Neural progenitor cell (in vitro differentiated cells): ENCODE measurements at regions not wholly inside any gene's neighbourhood (a gene's known extent, or its start where the extent isn't known, plus 50 kb on each side); places are given as distances from the start of the nearest gene placed in this dataset.

ENCODE experiments used
- DNase-seq: peaks from one replicate; pipeline ENCODE4 v3.0.0-alpha.2; 2016; ENCODE audit warnings: low spot score
- H2AFZ ChIP-seq: fragments of 200-600 bp; sonication (generic); replicated peaks from 2 replicates; pipeline ENCODE4 v1.6.1; 2016; ENCODE audit warnings: antibody characterized with exemption
- H3F3A ChIP-seq: fragments of 200-600 bp; sonication (generic); 2 replicates; pipeline ENCODE4 v1.6.1; 2016; ENCODE audit warnings: antibody characterized with exemption, low read depth
- H3K27ac ChIP-seq: fragments of 200-600 bp; sonication (generic); 2 replicates; pipeline ENCODE4 v1.5.1; 2016; ENCODE audit warnings: mild to moderate bottlenecking
- H3K27me3 ChIP-seq: fragments of 200-600 bp; sonication (generic); 2 replicates; pipeline ENCODE4 v1.6.1; 2016; ENCODE audit warnings: mild to moderate bottlenecking, moderate library complexity
- H3K36me3 ChIP-seq: fragments of 200-600 bp; sonication (generic); 2 replicates; pipeline ENCODE4 v1.5.1; 2016
- H3K4me1 ChIP-seq: fragments of 200-600 bp; sonication (generic); 2 replicates; pipeline ENCODE4 v1.6.1; 2016; ENCODE audit warnings: mixed run types
- H3K4me2 ChIP-seq: fragments of 200-600 bp; sonication (generic); 2 replicates; pipeline ENCODE4 v1.6.1; 2016
- H3K4me3 ChIP-seq: fragments of 200-600 bp; sonication (generic); 2 replicates; pipeline ENCODE4 v1.5.1; 2016
- H3K79me2 ChIP-seq: fragments of 200-600 bp; sonication (generic); 2 replicates; pipeline ENCODE4 v1.6.1; 2016; ENCODE audit warnings: low read depth
- H3K9ac ChIP-seq: fragments of 200-600 bp; sonication (generic); 2 replicates; pipeline ENCODE4 v1.6.1; 2016
- H3K9me3 ChIP-seq: fragments of 200-600 bp; sonication (generic); 2 replicates; pipeline ENCODE4 v1.5.1; 2016; ENCODE audit warnings: low read depth
- H4K20me1 ChIP-seq: fragments of 200-600 bp; sonication (generic); 2 replicates; pipeline ENCODE4 v1.6.1; 2016; ENCODE audit warnings: low read depth
- H3K27ac Mint-ChIP-seq: 3 replicates; pipeline ENCODE4 v1.8.0; 2021; ENCODE audit warnings: mixed read lengths
- H3K27me3 Mint-ChIP-seq: 2 replicates; pipeline ENCODE4 v1.8.0; 2022; ENCODE audit warnings: low read depth, mild to moderate bottlenecking, inconsistent platforms, moderate library complexity, mixed read lengths; ENCODE audit not compliant: insufficient read depth
- H3K36me3 Mint-ChIP-seq: 3 replicates; pipeline ENCODE4 v1.8.0; 2021; ENCODE audit warnings: mixed read lengths
- H3K4me1 Mint-ChIP-seq: 3 replicates; pipeline ENCODE4 v1.8.0; 2021; ENCODE audit warnings: mixed read lengths
- H3K4me3 Mint-ChIP-seq: 3 replicates; pipeline ENCODE4 v1.8.0; 2021; ENCODE audit warnings: mild to moderate bottlenecking, moderate library complexity, mixed read lengths
- H3K9me3 Mint-ChIP-seq: 3 replicates; pipeline ENCODE4 v1.8.0; 2020; ENCODE audit warnings: mixed read lengths
- CTCF ChIP-seq: fragments of 200-600 bp; sonication (generic); IDR thresholded peaks from 2 replicates; pipeline ENCODE4 v1.5.1; 2017; ENCODE audit warnings: antibody characterized with exemption, mild to moderate bottlenecking
- EZH2 ChIP-seq: fragments of 200-600 bp; sonication (generic); IDR thresholded peaks from 2 replicates; pipeline ENCODE4 v1.6.1; 2017; ENCODE audit warnings: antibody characterized with exemption, mild to moderate bottlenecking, moderate library complexity
- EZH2phosphoT487 ChIP-seq: fragments of 200-600 bp; sonication (generic); IDR thresholded peaks from 2 replicates; pipeline ENCODE4 v1.6.1; 2017; ENCODE audit warnings: antibody characterized with exemption

- H3K4me3 ChIP-seq, result no peak overlapping the region
- H3K27ac ChIP-seq, result no peak overlapping the region
- no peaks in the 10 kb centered on the region for H3K9me3 ChIP-seq
- H3F3A ChIP-seq, result no peaks in the 10 kb centered on the region
- H3K4me3 Mint-ChIP-seq, result no peak overlapping the region
- no peaks in the 10 kb centered on the region for H3K27me3 Mint-ChIP-seq
- no peak overlapping the region for H3K27ac Mint-ChIP-seq
- no peaks in the 10 kb centered on the region for H3K9me3 Mint-ChIP-seq
- no peaks in the 10 kb centered on the region for H3K4me1 Mint-ChIP-seq
- H3K79me2 ChIP-seq, result no peaks in the 10 kb centered on the region
- H2AFZ ChIP-seq, result no peak overlapping the region
- H3K9ac ChIP-seq, result no peak overlapping the region
- no peaks in the 10 kb centered on the region for H3K36me3 ChIP-seq
- TF ChIP-seq EZH2 (no peak), CTCF (no peak), EZH2phosphoT487 (no peak)
- DNase-seq, result no peak
- no peaks in the 10 kb centered on the region for H4K20me1 ChIP-seq
- no peaks in the 10 kb centered on the region for H3K4me1 ChIP-seq
- no peaks in the 10 kb centered on the region for H3K27me3 ChIP-seq
- no peak overlapping the region for H3K4me2 ChIP-seq
- no peaks in the 10 kb centered on the region for H3K36me3 Mint-ChIP-seq
These were observed 90.3 kb downstream of the FAM50B start for GRCh38 chr6:3939368-3939958.

- no peak overlapping the region for H3K4me3 ChIP-seq
These were observed 90.8 kb downstream of the FAM50B start for GRCh38 chr6:3939964-3940363.

GRCh38 chr6:3940703-3941102 lies 91.5 kb downstream of the FAM50B start:
- DNase-seq, result no peak
- no peak overlapping the region for H2AFZ ChIP-seq
- H3K4me1 Mint-ChIP-seq, result no peaks in the 10 kb centered on the region
- no peaks in the 10 kb centered on the region for H3K27me3 Mint-ChIP-seq
- no peak overlapping the region for H3K9ac ChIP-seq
- no peak overlapping the region for H3K4me3 ChIP-seq
- no peaks in the 10 kb centered on the region for H3F3A ChIP-seq
- no peaks in the 10 kb centered on the region for H3K36me3 Mint-ChIP-seq
- H3K4me1 ChIP-seq, result no peaks in the 10 kb centered on the region
- H3K27me3 ChIP-seq, result no peaks in the 10 kb centered on the region
- no peak overlapping the region for H3K27ac ChIP-seq
- no peaks in the 10 kb centered on the region for H3K9me3 Mint-ChIP-seq
- H3K9me3 ChIP-seq, result no peaks in the 10 kb centered on the region
- no peak overlapping the region for H3K27ac Mint-ChIP-seq
- TF ChIP-seq EZH2 (no peak), EZH2phosphoT487 (no peak), CTCF (no peak)
- no peaks in the 10 kb centered on the region for H4K20me1 ChIP-seq
- H3K4me2 ChIP-seq, result no peak overlapping the region
- H3K4me3 Mint-ChIP-seq, result no peak overlapping the region
- no peaks in the 10 kb centered on the region for H3K79me2 ChIP-seq
- no peaks in the 10 kb centered on the region for H3K36me3 ChIP-seq

More at GRCh38 chr6:3939964-3940363, 90.8 kb downstream of the FAM50B start:
- Mint-ChIP-seq H3K4me1 (no peaks in the 10 kb centered on the region), H3K9me3 (no peaks in the 10 kb centered on the region), H3K27ac (no peak overlapping the region), H3K36me3 (no peaks in the 10 kb centered on the region), H3K4me3 (no peak overlapping the region), H3K27me3 (no peaks in the 10 kb centered on the region)
- Histone ChIP-seq H2AFZ (no peak overlapping the region), H3K4me2 (no peak overlapping the region), H3K79me2 (no peaks in the 10 kb centered on the region), H4K20me1 (no peaks in the 10 kb centered on the region), H3K4me1 (no peaks in the 10 kb centered on the region), H3F3A (no peaks in the 10 kb centered on the region), H3K27ac (no peak overlapping the region), H3K9ac (no peak overlapping the region), H3K9me3 (no peaks in the 10 kb centered on the region), H3K36me3 (no peaks in the 10 kb centered on the region), H3K27me3 (no peaks in the 10 kb centered on the region)
- DNase-seq, result no peak
- no peak for TF ChIP-seq EZH2
- no peak for TF ChIP-seq CTCF
- TF ChIP-seq EZH2phosphoT487, result no peak
